ENCODE measurements at regions not wholly inside any gene's neighbourhood (a gene's known extent, or its start where the extent isn't known, plus 50 kb on each side); places are given as distances from the start of the nearest gene placed in this dataset.

GRCh38 chr6:146893690-146894089 lies 294.9 kb downstream of the ADGB start:
- no peak for DNase-seq
- WGBS, 4 donors = 94 to 100% (median 99%) methylated on average over 1 of the region's 1 CpG

GRCh38 chr6:146894624-146895023 lies 295.9 kb downstream of the ADGB start:
- Histone ChIP-seq H3K4me3 (no peak overlapping the region), H3K4me1 (replicated peaks in 1 of 2) (no peaks in the 10 kb centered on the region), H3K36me3 (replicated peaks in 1 of 2) (no peaks in the 10 kb centered on the region), H3K27me3 (no peaks in the 10 kb centered on the region), H3K9me3 (replicated peaks in 1 of 3) (no peaks in the 10 kb centered on the region), H3K27ac (no peak overlapping the region)
- 87 to 100% (median 91%) methylated on average over 1 of the region's 1 CpG for WGBS, 4 donors
- TF ChIP-seq CTCF (IDR thresholded peaks at IDR 0.05) (no peak), POLR2A (IDR thresholded peaks at IDR 0.05) (no peak)
- intact Hi-C loops (cut with DNase I) = no loop called here
- no peak for DNase-seq

More at GRCh38 chr6:146893690-146894089, 294.9 kb downstream of the ADGB start:
- H3K4me1 ChIP-seq (replicated peaks in 1 of 2) = no peaks in the 10 kb centered on the region
- H3K4me3 ChIP-seq = no peak overlapping the region
- TF ChIP-seq POLR2A (IDR thresholded peaks at IDR 0.05) (no peak), CTCF (IDR thresholded peaks at IDR 0.05) (no peak)
- no peaks in the 10 kb centered on the region for H3K36me3 ChIP-seq (replicated peaks in 1 of 2)
- H3K27me3 ChIP-seq = no peaks in the 10 kb centered on the region
- intact Hi-C loops (cut with DNase I) = no loop called here
- no peak overlapping the region for H3K27ac ChIP-seq
- H3K9me3 ChIP-seq (replicated peaks in 1 of 3) = no peaks in the 10 kb centered on the region

- Histone ChIP-seq H3K36me3 (replicated peaks in 1 of 2) (no peaks in the 10 kb centered on the region), H3K9me3 (replicated peaks in 1 of 3) (no peaks in the 10 kb centered on the region), H3K4me3 (no peak overlapping the region), H3K4me1 (replicated peaks in 1 of 2) (no peaks in the 10 kb centered on the region), H3K27ac (no peak overlapping the region), H3K27me3 (no peaks in the 10 kb centered on the region)
- no peak for DNase-seq
- WGBS, 4 donors = 84 to 93% (median 86%) methylated on average over 9 of the region's 9 CpGs
- intact Hi-C loops (cut with DNase I) = no loop called here
- no peak for TF ChIP-seq CTCF (IDR thresholded peaks at IDR 0.05)
- no peak for TF ChIP-seq POLR2A (IDR thresholded peaks at IDR 0.05)
These were observed 296.5 kb downstream of the ADGB start for GRCh38 chr6:146895101-146895771.

GRCh38 chr6:146895772-146896061 lies 296.9 kb downstream of the ADGB start:
- no peak for TF ChIP-seq CTCF (IDR thresholded peaks at IDR 0.05)
- TF ChIP-seq POLR2A (IDR thresholded peaks at IDR 0.05) = no peak
- no peak for DNase-seq
- Histone ChIP-seq H3K36me3 (replicated peaks in 1 of 2) (no peaks in the 10 kb centered on the region), H3K9me3 (replicated peaks in 1 of 3) (no peaks in the 10 kb centered on the region), H3K4me3 (no peak overlapping the region), H3K27me3 (no peaks in the 10 kb centered on the region), H3K27ac (no peak overlapping the region), H3K4me1 (replicated peaks in 1 of 2) (no peaks in the 10 kb centered on the region)
- 63 to 92% (median 69%) methylated on average over 3 of the region's 3 CpGs for WGBS, 4 donors
- intact Hi-C loops (cut with DNase I) = no loop called here
